Astrocyte of the cerebellum (primary cell): ENCODE measurements at regions not wholly inside any gene's neighbourhood (a gene's known extent, or its start where the extent isn't known, plus 50 kb on each side); places are given as distances from the start of the nearest gene placed in this dataset.

Experiments used
- DNase-seq: peaks from one replicate; pipeline ENCODE4 v3.0.0-alpha.2; 2011; ENCODE audit warnings: low read depth
- H3K4me3 ChIP-seq: 2 replicates; pipeline ENCODE4 v1.5.1; 2011; ENCODE audit warnings: mild to moderate bottlenecking, low read depth, low read length, moderate library complexity
- CTCF ChIP-seq: IDR thresholded peaks from 2 replicates; pipeline ENCODE4 v1.5.1; 2012; ENCODE audit warnings: low read length, low read depth, moderate library complexity, mild to moderate bottlenecking; ENCODE audit errors: missing control alignments
- in situ Hi-C: cut with HindIII; loops from 2 replicates; pipeline ENCODE4 v1.10.0; 2017; ENCODE audit warnings: low sequenced_read_pairs

GRCh38 chr16:35492225-35492624, 2032.8 kb downstream of the TP53TG3F start:
- H3K4me3 ChIP-seq: no peak overlapping the region
- in situ Hi-C loops: no loop called here
- no peak for DNase-seq
- TF ChIP-seq CTCF: no peak

- in situ Hi-C loops: no loop called here
- DNase-seq: no peak
- no peak overlapping the region for H3K4me3 ChIP-seq
- no peak for TF ChIP-seq CTCF
These were observed 2038.0 kb downstream of the TP53TG3F start for GRCh38 chr16:35497399-35497798.

GRCh38 chr16:35506018-35506897, 2046.8 kb downstream of the TP53TG3F start:
- H3K4me3 ChIP-seq: no peak overlapping the region
- TF ChIP-seq CTCF: no peak
- in situ Hi-C loops: no loop called here
- DNase-seq: no peak

GRCh38 chr16:35506898-35507194, 2047.4 kb downstream of the TP53TG3F start:
- in situ Hi-C loops: no loop called here
- no peak for TF ChIP-seq CTCF
- no peak for DNase-seq
- no peak overlapping the region for H3K4me3 ChIP-seq

GRCh38 chr16:35510701-35511100, 2051.3 kb downstream of the TP53TG3F start:
- no peak for DNase-seq
- no peak for TF ChIP-seq CTCF
- no peak overlapping the region for H3K4me3 ChIP-seq
- in situ Hi-C loops: no loop called here

GRCh38 chr16:35516551-35516950, 2057.1 kb downstream of the TP53TG3F start:
- no peak for TF ChIP-seq CTCF
- in situ Hi-C loops: no loop called here

More at GRCh38 chr16:35516551-35516950, 2057.1 kb downstream of the TP53TG3F start:
- H3K4me3 ChIP-seq: no peak overlapping the region
- DNase-seq: no peak
